ENCODE measurements at regions not wholly inside any gene's neighbourhood (a gene's known extent, or its start where the extent isn't known, plus 50 kb on each side); places are given as distances from the start of the nearest gene placed in this dataset.

DNA sequence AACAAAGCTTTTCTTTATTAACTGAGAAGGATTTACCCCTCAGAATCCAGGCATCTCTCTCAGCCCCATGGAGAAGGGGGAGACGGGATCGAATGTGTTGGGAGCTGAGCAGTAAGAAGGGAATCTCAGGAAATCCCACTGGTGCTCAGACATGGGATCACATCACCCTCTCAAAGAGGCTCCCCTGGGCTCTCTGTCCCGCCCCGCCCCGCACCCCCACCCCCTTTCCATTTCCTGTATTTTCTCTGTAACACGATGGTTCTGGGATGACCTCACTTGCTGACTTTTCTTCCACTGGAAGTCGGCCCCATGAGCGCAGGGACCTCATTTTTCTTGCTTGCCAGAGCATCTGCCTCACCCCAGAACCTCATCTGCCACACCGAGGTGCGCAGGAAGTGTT lies 96.7 kb upstream of the SLC22A11 start:
- no peaks in the 10 kb centered on the region for H3K4me1 ChIP-seq (ENCODE audit: control insufficient read depth, low read length)
- H3K36me3 ChIP-seq (ENCODE audit: control insufficient read depth, low read length), result no peaks in the 10 kb centered on the region
- no peaks in the 10 kb centered on the region for H3K79me2 ChIP-seq (ENCODE audit: control insufficient read depth, low read length)
- no peak overlapping the region for H3K27ac ChIP-seq (ENCODE audit: low read depth, low read length)
- H3K4me2 ChIP-seq (ENCODE audit: low read length), result no peak overlapping the region
- H3K4me3 ChIP-seq (ENCODE audit: low read length), result no peak overlapping the region
- no peaks in the 10 kb centered on the region for H3K9me2 ChIP-seq (replicated peaks; ENCODE audit: control insufficient read depth, low read length)
- H3K9me3 ChIP-seq (ENCODE audit: control insufficient read depth, insufficient read depth, low read length), result no peaks in the 10 kb centered on the region
- H3F3A ChIP-seq (ENCODE audit: control insufficient read depth, insufficient read depth), result no peaks in the 10 kb centered on the region
- H4K20me1 ChIP-seq (ENCODE audit: control insufficient read depth, insufficient read depth, low read depth, low read length), result no peaks in the 10 kb centered on the region
- H3K27me3 ChIP-seq (ENCODE audit: control insufficient read depth, low read length), result no peaks in the 10 kb centered on the region; the same call in 1 of the 2 replicates
- TF ChIP-seq, protein P1, sequence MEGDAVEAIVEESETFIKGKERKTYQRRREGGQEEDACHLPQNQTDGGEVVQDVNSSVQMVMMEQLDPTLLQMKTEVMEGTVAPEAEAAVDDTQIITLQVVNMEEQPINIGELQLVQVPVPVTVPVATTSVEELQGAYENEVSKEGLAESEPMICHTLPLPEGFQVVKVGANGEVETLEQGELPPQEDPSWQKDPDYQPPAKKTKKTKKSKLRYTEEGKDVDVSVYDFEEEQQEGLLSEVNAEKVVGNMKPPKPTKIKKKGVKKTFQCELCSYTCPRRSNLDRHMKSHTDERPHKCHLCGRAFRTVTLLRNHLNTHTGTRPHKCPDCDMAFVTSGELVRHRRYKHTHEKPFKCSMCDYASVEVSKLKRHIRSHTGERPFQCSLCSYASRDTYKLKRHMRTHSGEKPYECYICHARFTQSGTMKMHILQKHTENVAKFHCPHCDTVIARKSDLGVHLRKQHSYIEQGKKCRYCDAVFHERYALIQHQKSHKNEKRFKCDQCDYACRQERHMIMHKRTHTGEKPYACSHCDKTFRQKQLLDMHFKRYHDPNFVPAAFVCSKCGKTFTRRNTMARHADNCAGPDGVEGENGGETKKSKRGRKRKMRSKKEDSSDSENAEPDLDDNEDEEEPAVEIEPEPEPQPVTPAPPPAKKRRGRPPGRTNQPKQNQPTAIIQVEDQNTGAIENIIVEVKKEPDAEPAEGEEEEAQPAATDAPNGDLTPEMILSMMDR (IDR thresholded peaks at IDR 0.05; ENCODE audit: low read depth, low read length, poor library complexity, severe bottlenecking), result no peak
- TF ChIP-seq EZH2phosphoT487 (IDR thresholded peaks at IDR 0.05; ENCODE audit: borderline replicate concordance, low read length), result no peak

DNA sequence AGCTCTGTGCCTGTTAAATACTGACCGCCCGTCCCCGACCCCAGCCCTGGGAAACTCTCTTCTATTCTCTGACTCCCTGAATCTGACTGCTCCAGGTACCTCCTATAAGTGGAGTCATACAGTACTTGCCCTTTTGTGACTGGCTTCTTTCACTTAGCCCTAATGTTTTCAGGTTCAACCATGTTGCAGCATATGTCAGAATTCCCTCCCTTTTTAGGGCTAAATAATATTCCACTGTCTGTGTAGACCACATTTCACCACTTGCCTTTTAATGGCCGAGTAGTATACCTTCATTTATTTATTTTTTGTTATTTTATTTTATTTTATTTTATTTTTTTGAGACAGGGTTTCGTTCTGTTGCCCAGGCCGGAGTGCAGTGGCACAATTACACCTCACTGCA lies 96.1 kb upstream of the SLC22A11 start:
- Histone ChIP-seq H3F3A (ENCODE audit: control insufficient read depth, insufficient read depth) (no peaks in the 10 kb centered on the region), H3K4me1 (ENCODE audit: control insufficient read depth, low read length) (no peaks in the 10 kb centered on the region), H3K36me3 (ENCODE audit: control insufficient read depth, low read length) (no peaks in the 10 kb centered on the region), H3K79me2 (ENCODE audit: control insufficient read depth, low read length) (no peaks in the 10 kb centered on the region), H3K4me3 (ENCODE audit: low read length) (no peak overlapping the region), H3K9me3 (ENCODE audit: control insufficient read depth, insufficient read depth, low read length) (no peaks in the 10 kb centered on the region), H3K9me2 (replicated peaks; ENCODE audit: control insufficient read depth, low read length) (no peaks in the 10 kb centered on the region), H3K27me3 (ENCODE audit: control insufficient read depth, low read length) (no peaks in the 10 kb centered on the region; the same call in 1 of the 2 replicates), H3K27ac (ENCODE audit: low read depth, low read length) (no peak overlapping the region), H4K20me1 (ENCODE audit: control insufficient read depth, insufficient read depth, low read depth, low read length) (no peaks in the 10 kb centered on the region), H3K4me2 (ENCODE audit: low read length) (no peak overlapping the region)
- TF ChIP-seq EZH2phosphoT487 (IDR thresholded peaks at IDR 0.05; ENCODE audit: borderline replicate concordance, low read length), result no peak
- TF ChIP-seq, protein P1 (IDR thresholded peaks at IDR 0.05; ENCODE audit: low read depth, low read length, poor library complexity, severe bottlenecking), result no peak

DNA sequence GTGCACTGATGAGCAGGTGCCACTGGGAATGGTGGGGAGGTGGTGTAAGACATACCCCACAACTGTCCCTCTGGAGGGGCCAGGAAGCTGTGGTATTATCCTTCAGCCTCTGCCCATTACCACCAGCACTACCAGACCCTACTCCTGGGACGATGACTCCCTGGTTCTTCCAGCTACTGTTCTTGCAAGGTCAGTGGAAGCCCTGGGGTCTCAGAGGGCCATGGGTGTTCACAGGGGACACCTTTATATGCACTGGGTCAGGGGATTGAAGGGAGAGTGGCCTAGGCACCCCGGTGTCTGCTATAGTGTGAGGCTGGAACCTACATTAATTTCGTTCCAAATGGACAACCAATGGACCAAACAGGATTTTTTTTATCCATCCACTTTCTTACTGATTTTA lies 94.7 kb upstream of the SLC22A11 start:
- Histone ChIP-seq H3K4me3 (ENCODE audit: low read length) (no peak overlapping the region), H3K79me2 (ENCODE audit: control insufficient read depth, low read length) (no peaks in the 10 kb centered on the region), H3K27me3 (ENCODE audit: control insufficient read depth, low read length) (peaks cover 3% of the 10 kb centered on the region; the same call in 1 of the 2 replicates), H3K4me1 (ENCODE audit: control insufficient read depth, low read length) (no peaks in the 10 kb centered on the region), H4K20me1 (ENCODE audit: control insufficient read depth, insufficient read depth, low read depth, low read length) (no peaks in the 10 kb centered on the region), H3K4me2 (ENCODE audit: low read length) (no peak overlapping the region), H3F3A (ENCODE audit: control insufficient read depth, insufficient read depth) (no peaks in the 10 kb centered on the region), H3K9me3 (ENCODE audit: control insufficient read depth, insufficient read depth, low read length) (no peaks in the 10 kb centered on the region), H3K27ac (ENCODE audit: low read depth, low read length) (no peak overlapping the region), H3K9me2 (replicated peaks; ENCODE audit: control insufficient read depth, low read length) (no peaks in the 10 kb centered on the region), H3K36me3 (ENCODE audit: control insufficient read depth, low read length) (no peaks in the 10 kb centered on the region)
- no peak for TF ChIP-seq EZH2phosphoT487 (IDR thresholded peaks at IDR 0.05; ENCODE audit: borderline replicate concordance, low read length)

DNA sequence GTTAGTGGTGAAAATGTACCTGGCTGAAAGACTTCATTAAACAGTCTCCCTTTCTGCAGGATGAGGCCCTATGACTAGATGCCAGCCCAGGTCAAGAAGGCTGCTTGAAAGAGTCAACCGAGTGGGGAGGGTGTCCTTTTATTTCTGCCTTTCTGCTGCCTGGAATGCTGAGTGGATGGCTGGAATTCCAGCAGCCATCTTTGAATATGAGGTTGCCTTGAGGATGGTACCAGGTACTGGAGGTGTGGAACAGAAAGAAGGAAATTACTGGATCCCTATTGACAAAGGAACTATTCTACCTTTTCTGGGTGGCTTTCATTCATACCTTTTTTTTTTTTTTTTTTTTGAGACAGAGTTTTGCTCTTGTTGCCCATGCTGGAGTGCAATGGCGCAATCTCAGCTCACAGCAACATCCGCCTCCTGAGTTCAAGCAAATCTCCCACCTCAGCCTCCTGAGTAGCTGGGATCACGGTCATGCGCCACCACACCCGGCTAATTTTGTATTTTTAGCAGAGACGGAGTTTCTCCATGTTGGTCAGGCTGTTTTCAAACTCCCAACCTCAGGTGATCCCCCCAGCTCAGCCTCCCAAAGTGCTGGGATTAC lies 89.5 kb upstream of the SLC22A11 start:
- H3K9me3 ChIP-seq (ENCODE audit: control insufficient read depth, insufficient read depth, low read length), result no peaks in the 10 kb centered on the region
- H3K4me1 ChIP-seq (ENCODE audit: control insufficient read depth, low read length), result no peaks in the 10 kb centered on the region
- H3K27me3 ChIP-seq (ENCODE audit: control insufficient read depth, low read length), result peaks cover 21% of the 10 kb centered on the region
- H3K27ac ChIP-seq (ENCODE audit: low read depth, low read length), result no peak overlapping the region
- no peaks in the 10 kb centered on the region for H3K79me2 ChIP-seq (ENCODE audit: control insufficient read depth, low read length)
- TF ChIP-seq EZH2phosphoT487 (IDR thresholded peaks at IDR 0.05; ENCODE audit: borderline replicate concordance, low read length), result no peak
- TF ChIP-seq, protein P1 (IDR thresholded peaks at IDR 0.05; ENCODE audit: low read depth, low read length, poor library complexity, severe bottlenecking), result no peak
- H3K36me3 ChIP-seq (ENCODE audit: control insufficient read depth, low read length), result no peaks in the 10 kb centered on the region
- no peak overlapping the region for H3K4me2 ChIP-seq (ENCODE audit: low read length)
- no peaks in the 10 kb centered on the region for H4K20me1 ChIP-seq (ENCODE audit: control insufficient read depth, insufficient read depth, low read depth, low read length)
- no peaks in the 10 kb centered on the region for H3F3A ChIP-seq (ENCODE audit: control insufficient read depth, insufficient read depth)
- H3K9me2 ChIP-seq (replicated peaks; ENCODE audit: control insufficient read depth, low read length), result no peaks in the 10 kb centered on the region
- H3K4me3 ChIP-seq (ENCODE audit: low read length), result no peak overlapping the region

All from DOHH2 (cell line).